ENCODE measurements at regions not wholly inside any gene's neighbourhood (a gene's known extent, or its start where the extent isn't known, plus 50 kb on each side); places are given as distances from the start of the nearest gene placed in this dataset.
"Not testable (repeated sequence)": the region's sequence is repeated elsewhere in the genome, so short reads cannot be mapped to it uniquely, and the experiment has no call there.

GRCh38 chr14:106153362-106153955 is 627.1 kb downstream of the TMEM121 start:
- not testable (repeated sequence) for H4K20me1 ChIP-seq (replicated peaks; ENCODE audit: insufficient read depth); H2AFZ ChIP-seq; H3K4me1 ChIP-seq (ENCODE audit: insufficient read depth); H3K27ac ChIP-seq (ENCODE audit: low read depth); H3K4me1 Mint-ChIP-seq; H3K4me3 ChIP-seq; H3K27me3 Mint-ChIP-seq (ENCODE audit: insufficient read depth, low read depth, poor library complexity); H3K27ac Mint-ChIP-seq; H3K79me2 ChIP-seq (replicated peaks; ENCODE audit: insufficient read depth); H3K36me3 ChIP-seq (ENCODE audit: insufficient read depth); H3K4me3 Mint-ChIP-seq; ATAC-seq; H3F3A ChIP-seq (replicated peaks; ENCODE audit: low read depth); H3K27me3 ChIP-seq (ENCODE audit: insufficient read depth); H3K9me2 ChIP-seq (ENCODE audit: insufficient read depth); H3K4me2 ChIP-seq
- Mint-ChIP-seq H3K9me3 (peaks cover 87% of the 10 kb centered on the region), H3K36me3 (ENCODE audit: low read depth) (peaks cover 19% of the 10 kb centered on the region)
- peak; percentile 29 for DNase-seq (ENCODE audit: low spot score)
- TF ChIP-seq CTCF (conservative IDR thresholded peaks at IDR 0.05; ENCODE audit: low read depth in 2 of 2), result peak; percentile 53

GRCh38 chr14:106163316-106163715 is 636.9 kb downstream of the TMEM121 start:
- no peak overlapping the region for H3K4me3 ChIP-seq
- H3K36me3 ChIP-seq (ENCODE audit: insufficient read depth), result no peaks in the 10 kb centered on the region; the same call in 1 of the 2 replicates
- H3F3A ChIP-seq (replicated peaks; ENCODE audit: low read depth), result no peaks in the 10 kb centered on the region
- no peaks in the 10 kb centered on the region for H4K20me1 ChIP-seq (replicated peaks; ENCODE audit: insufficient read depth)
- no peaks in the 10 kb centered on the region for H3K4me1 ChIP-seq (ENCODE audit: insufficient read depth)
- no peaks in the 10 kb centered on the region for H3K27me3 ChIP-seq (ENCODE audit: insufficient read depth)
- no peak for ATAC-seq
- H3K79me2 ChIP-seq (replicated peaks; ENCODE audit: insufficient read depth), result no peaks in the 10 kb centered on the region
- H3K4me1 Mint-ChIP-seq, result no peaks in the 10 kb centered on the region
- H3K9me2 ChIP-seq (ENCODE audit: insufficient read depth), result no peaks in the 10 kb centered on the region
- peaks cover 28% of the 10 kb centered on the region for H3K36me3 Mint-ChIP-seq (ENCODE audit: low read depth)
- no peak for DNase-seq (ENCODE audit: low spot score)
- H3K4me3 Mint-ChIP-seq, result no peak overlapping the region
- H2AFZ ChIP-seq, result no peak overlapping the region
- H3K4me2 ChIP-seq, result no peak overlapping the region
- H3K27me3 Mint-ChIP-seq (ENCODE audit: insufficient read depth, low read depth, poor library complexity), result peaks cover 5% of the 10 kb centered on the region
- no peak overlapping the region for H3K27ac Mint-ChIP-seq
- H3K9me3 Mint-ChIP-seq, result peaks cover 98% of the 10 kb centered on the region
- no peak overlapping the region for H3K27ac ChIP-seq (ENCODE audit: low read depth)
- TF ChIP-seq EZH2 (IDR thresholded peaks at IDR 0.05; ENCODE audit: low read depth, unreplicated experiment) (no peak), ETS1 (IDR thresholded peaks at IDR 0.05) (no peak), ZNF331 (CRISPR knock-in tag; IDR thresholded peaks at IDR 0.05; ENCODE audit: low read depth) (no peak), EZH2phosphoT487 (IDR thresholded peaks at IDR 0.05; ENCODE audit: unreplicated experiment) (no peak), REST (IDR thresholded peaks at IDR 0.05; ENCODE audit: unreplicated experiment) (no peak), CREB1 (CRISPR knock-in tag; IDR thresholded peaks at IDR 0.05; ENCODE audit: low read depth) (no peak), POLR2AphosphoS5 (IDR thresholded peaks at IDR 0.05; ENCODE audit: low read depth) (no peak), STAT1 (IDR thresholded peaks at IDR 0.05; ENCODE audit: unreplicated experiment) (no peak), NANOG (IDR thresholded peaks at IDR 0.05; ENCODE audit: borderline replicate concordance) (no peak), ZNF114 (CRISPR knock-in tag; IDR thresholded peaks at IDR 0.05) (no peak), JUNB (IDR thresholded peaks at IDR 0.05; ENCODE audit: unreplicated experiment) (no peak)
